LNCaP clone FGC (cell line): ENCODE measurements at regions not wholly inside any gene's neighbourhood (a gene's known extent, or its start where the extent isn't known, plus 50 kb on each side); places are given as distances from the start of the nearest gene placed in this dataset.
"Not testable (repeated sequence)": the region's sequence is repeated elsewhere in the genome, so short reads cannot be mapped to it uniquely, and the experiment has no call there.

Experiments used
- DNase-seq: peaks from one replicate; pipeline ENCODE4 v3.0.0-alpha.2; 2011; ENCODE audit warnings: low read depth
- H3K4me3 ChIP-seq: 2 replicates; pipeline ENCODE4 v1.5.1; 2011; ENCODE audit warnings: mild to moderate bottlenecking, low read depth, low read length, control low read depth
- CTCF ChIP-seq: IDR thresholded peaks from 2 replicates; pipeline ENCODE4 v1.5.1; 2012; ENCODE audit warnings: mild to moderate bottlenecking; ENCODE audit not compliant: control insufficient read depth, insufficient read depth; ENCODE audit errors: extremely low read depth

- DNase-seq: no peak
- no peak for TF ChIP-seq CTCF
- H3K4me3 ChIP-seq: no peak overlapping the region
Measured at GRCh38 chr6:135555550-135555949, 58.0 kb upstream of the AHI1 start.

- no peak for TF ChIP-seq CTCF
- no peak for DNase-seq
- H3K4me3 ChIP-seq: no peak overlapping the region
Measured at GRCh38 chr6:135557582-135557981, 60.0 kb upstream of the AHI1 start.

- DNase-seq, H3K4me3 ChIP-seq: not testable (repeated sequence)
Measured at GRCh38 chr6:135565605-135566004, 68.1 kb upstream of the AHI1 start.

GRCh38 chr6:135566311-135567068 is 69.0 kb upstream of the AHI1 start:
- no peak for DNase-seq
- no peak for TF ChIP-seq CTCF
- no peak overlapping the region for H3K4me3 ChIP-seq

GRCh38 chr6:135567375-135568083 is 70.0 kb upstream of the AHI1 start:
- no peak overlapping the region for H3K4me3 ChIP-seq
- no peak for TF ChIP-seq CTCF
- no peak for DNase-seq

GRCh38 chr6:135568379-135568778 is 70.8 kb upstream of the AHI1 start:
- no peak overlapping the region for H3K4me3 ChIP-seq
- DNase-seq: no peak
- no peak for TF ChIP-seq CTCF

GRCh38 chr6:135572051-135572450 is 74.5 kb upstream of the AHI1 start:
- no peak for TF ChIP-seq CTCF
- H3K4me3 ChIP-seq: no peak overlapping the region
- DNase-seq: no peak
